PC-9 (cell line): ENCODE measurements at regions not wholly inside any gene's neighbourhood (a gene's known extent, or its start where the extent isn't known, plus 50 kb on each side); places are given as distances from the start of the nearest gene placed in this dataset.

Source experiments
- CTCF ChIP-seq: fragments of 200-600 bp; sonication (generic); conservative IDR thresholded peaks from 2 replicates; pipeline ENCODE4 v1.6.1; 2017; ENCODE audit warnings: mixed run types, antibody characterized with exemption, mild to moderate bottlenecking, moderate library complexity
- EZH2 ChIP-seq: fragments of 200-600 bp; sonication (generic); IDR thresholded peaks from 2 replicates; pipeline ENCODE4 v1.8.0; 2017; ENCODE audit warnings: antibody characterized with exemption, low read depth

- TF ChIP-seq EZH2 = no peak
- TF ChIP-seq CTCF = no peak
Observed at GRCh38 chr4:149158817-149159216, 656.8 kb downstream of the IQCM start.
